OCI-LY1 (cell line): ENCODE measurements at regions not wholly inside any gene's neighbourhood (a gene's known extent, or its start where the extent isn't known, plus 50 kb on each side); places are given as distances from the start of the nearest gene placed in this dataset.

Source experiments
- CTCF ChIP-seq: fragments of 200-600 bp; sonication (generic), shearing (Covaris generic); IDR thresholded peaks from 2 replicates; pipeline ENCODE4 v1.5.1; 2017; ENCODE audit warnings: mild to moderate bottlenecking, antibody characterized with exemption, low read length, moderate library complexity, mixed read lengths
- EZH2 ChIP-seq: fragments of 200-600 bp; sonication (generic), shearing (Covaris generic); IDR thresholded peaks from 2 replicates; pipeline ENCODE4 v1.8.0; 2017; ENCODE audit warnings: borderline replicate concordance, mixed run types, mild to moderate bottlenecking, antibody characterized with exemption, low read length, moderate library complexity, mixed read lengths

GRCh38 chr2:9720352-9721093 lies 89.7 kb upstream of the YWHAQ start:
- TF ChIP-seq CTCF, result no peak
- no peak for TF ChIP-seq EZH2
